Body of pancreas (tissue), 4 donors: ENCODE measurements at regions not wholly inside any gene's neighbourhood (a gene's known extent, or its start where the extent isn't known, plus 50 kb on each side); places are given as distances from the start of the nearest gene placed in this dataset.

ENCODE experiments used
- ATAC-seq: fragments of 150-250 bp; one replicate; pipeline ENCODE4 v1.9.1; 2016
- DNase-seq, 4 donors: peaks; one replicate each; pipeline ENCODE4 v3.0.0-alpha.2; 2019
- H3K27ac ChIP-seq, 4 donors: fragments of 200-600 bp; sonication (generic); 1 replicate in 3 of 4; 2 replicates in 1 of 4; pipeline versions ENCODE4 v1.5.1 to v1.6.1; 2016 to 2019; ENCODE audit warnings: mild to moderate bottlenecking in 1 of 4, mixed read lengths in 1 of 4, moderate library complexity in 1 of 4
- H3K27me3 ChIP-seq, 2 donors: fragments of 200-600 bp; sonication (generic); one replicate each; pipeline ENCODE4 v1.6.0; 2016; ENCODE audit warnings: mild to moderate bottlenecking in 1 of 2
- H3K36me3 ChIP-seq, 2 donors: fragments of 200-600 bp; sonication (generic); replicated peaks in 1 of 2; 2 replicates each; pipeline ENCODE4 v1.5.1; 2016; ENCODE audit warnings: low read depth in 2 of 2; ENCODE audit not compliant: insufficient read depth in 1 of 2
- H3K4me1 ChIP-seq: fragments of 200-600 bp; sonication (generic); one replicate; pipeline ENCODE4 v1.6.0; 2016
- H3K4me3 ChIP-seq, 2 donors: fragments of 200-600 bp; sonication (generic); 1 replicate in 1 of 2; 2 replicates in 1 of 2; pipeline ENCODE4 v1.5.1; 2016 to 2019
- H3K9me3 ChIP-seq, 3 donors: fragments of 200-600 bp; sonication (generic); 1 replicate in 2 of 3; 2 replicates in 1 of 3; pipeline ENCODE4 v1.5.1; 2016
- CTCF ChIP-seq, 7 experiments: fragments of 450-650 bp in 4 of 7; fragments of 200-600 bp in 3 of 7; sonication (generic) in 3 of 7; IDR thresholded peaks; one replicate each; pipeline ENCODE4 v1.5.1; 2016 to 2019; ENCODE audit warnings: antibody characterized with exemption in 7 of 7
- POLR2A ChIP-seq, 3 donors: fragments of 450-650 bp; IDR thresholded peaks; one replicate each; pipeline ENCODE4 v1.6.1; 2016; ENCODE audit warnings: antibody characterized with exemption in 3 of 3, mild to moderate bottlenecking in 2 of 3
- WGBS, 2 donors: methylation state at CpG; one replicate each; pipeline ENCODE4 v1.1.5; 2017; 5-methylcytosine and 5-hydroxymethylcytosine counted together
- intact Hi-C: fragments of 100-400 bp; cut with DNase I; formaldehyde crosslinking; loops from one replicate; pipeline ENCODE4 v1.15.1; 2023

- no peaks in the 10 kb centered on the region for H3K36me3 ChIP-seq
- H3K27me3 ChIP-seq, result no peaks in the 10 kb centered on the region
- ATAC-seq (no peak), DNase-seq (no peak)
- H3K4me1 ChIP-seq, result peaks cover 31% of the 10 kb centered on the region
- H3K4me3 ChIP-seq, result no peak overlapping the region
- no peak overlapping the region for H3K27ac ChIP-seq
- TF ChIP-seq CTCF (IDR thresholded peaks at IDR 0.05), result no peak
- no peak for TF ChIP-seq POLR2A (IDR thresholded peaks at IDR 0.05)
- H3K9me3 ChIP-seq, result no peaks in the 10 kb centered on the region
- intact Hi-C loops, result no loop called here
Observed at GRCh38 chr6:25169553-25169952, 109.6 kb upstream of the CARMIL1 start.

- TF ChIP-seq CTCF (IDR thresholded peaks at IDR 0.05) (no peak), POLR2A (IDR thresholded peaks at IDR 0.05) (no peak)
- no peak for ATAC-seq
- Histone ChIP-seq H3K27ac (no peak overlapping the region), H3K4me3 (no peak overlapping the region), H3K36me3 (no peaks in the 10 kb centered on the region), H3K4me1 (peaks cover 31% of the 10 kb centered on the region), H3K9me3 (no peaks in the 10 kb centered on the region), H3K27me3 (no peaks in the 10 kb centered on the region)
- DNase-seq, result no peak
- intact Hi-C loops, result no loop called here
- 74 to 83% methylated on average over 7 of the region's 7 CpGs for WGBS, 2 donors
Observed at GRCh38 chr6:25169961-25170360, 109.2 kb upstream of the CARMIL1 start.

- H3K27ac ChIP-seq, result no peak overlapping the region
- TF ChIP-seq CTCF (IDR thresholded peaks at IDR 0.05) (no peak), POLR2A (IDR thresholded peaks at IDR 0.05) (no peak)
- H3K36me3 ChIP-seq, result no peaks in the 10 kb centered on the region
- ATAC-seq, result no peak
- no peaks in the 10 kb centered on the region for H3K9me3 ChIP-seq
- no peak overlapping the region for H3K4me3 ChIP-seq
- no peaks in the 10 kb centered on the region for H3K27me3 ChIP-seq
- intact Hi-C loops, result no loop called here
- H3K4me1 ChIP-seq, result peaks cover 29% of the 10 kb centered on the region
- no peak for DNase-seq
Observed at GRCh38 chr6:25170640-25171039, 108.5 kb upstream of the CARMIL1 start.

GRCh38 chr6:25171301-25171700 is 107.9 kb upstream of the CARMIL1 start:
- no peak for TF ChIP-seq CTCF (IDR thresholded peaks at IDR 0.05)
- TF ChIP-seq POLR2A (IDR thresholded peaks at IDR 0.05), result no peak

GRCh38 chr6:25172819-25173218 is 106.4 kb upstream of the CARMIL1 start:
- peaks cover 13% of the 10 kb centered on the region for H3K4me1 ChIP-seq
- intact Hi-C loops, result no loop called here
- H3K27me3 ChIP-seq, result no peaks in the 10 kb centered on the region
- DNase-seq, result peak in 1 of 4 donors; percentile 39
- H3K4me3 ChIP-seq, result no peak overlapping the region
- H3K27ac ChIP-seq, result no peak overlapping the region
- WGBS, 2 donors, result 65 to 81% methylated on average over 3 of the region's 3 CpGs
- no peaks in the 10 kb centered on the region for H3K36me3 ChIP-seq
- no peaks in the 10 kb centered on the region for H3K9me3 ChIP-seq
- no peak for TF ChIP-seq CTCF (IDR thresholded peaks at IDR 0.05)
- TF ChIP-seq POLR2A (IDR thresholded peaks at IDR 0.05), result no peak
- ATAC-seq, result peak; percentile 38

More at GRCh38 chr6:25171301-25171700, 107.9 kb upstream of the CARMIL1 start:
- no peaks in the 10 kb centered on the region for H3K9me3 ChIP-seq
- 86 to 100% methylated on average over 1 of the region's 1 CpG for WGBS, 2 donors
- H3K27me3 ChIP-seq, result no peaks in the 10 kb centered on the region
- ATAC-seq, result no peak
- H3K4me1 ChIP-seq, result peaks cover 22% of the 10 kb centered on the region
- no peak overlapping the region for H3K27ac ChIP-seq
- H3K4me3 ChIP-seq, result no peak overlapping the region
- no peak for DNase-seq
- no peaks in the 10 kb centered on the region for H3K36me3 ChIP-seq
- intact Hi-C loops, result no loop called here
